Panc1 (cell line): ENCODE measurements at regions not wholly inside any gene's neighbourhood (a gene's known extent, or its start where the extent isn't known, plus 50 kb on each side); places are given as distances from the start of the nearest gene placed in this dataset.

Source experiments
- POLR2AphosphoS5 ChIP-seq: IDR thresholded peaks from 2 replicates; pipeline ENCODE4 v1.6.1; 2012; ENCODE audit warnings: mild to moderate bottlenecking, low read depth, low read length, moderate library complexity
- SIN3A ChIP-seq: IDR thresholded peaks from 2 replicates; pipeline ENCODE4 v1.6.1; 2012; ENCODE audit warnings: low read depth, mild to moderate bottlenecking, low read length, moderate library complexity, borderline replicate concordance; ENCODE audit not compliant: insufficient read depth
- TCF7L2 ChIP-seq: IDR thresholded peaks from 2 replicates; pipeline ENCODE4 v1.6.1; 2011; ENCODE audit warnings: mild to moderate bottlenecking, low read depth, low read length, inconsistent platforms
- TF ChIP-seq, protein P1 (sequence below): fragments of 450-650 bp; IDR thresholded peaks from 2 replicates; pipeline ENCODE4 v1.5.1; 2017; ENCODE audit warnings: mild to moderate bottlenecking
- TF ChIP-seq, protein P2 (sequence below), 2 experiments: IDR thresholded peaks; 2 replicates each; pipeline ENCODE4 v1.6.1; 2011 to 2012; ENCODE audit warnings: low read depth in 2 of 2, control low read depth in 1 of 2, low read length in 1 of 2, mild to moderate bottlenecking in 1 of 2, moderate library complexity in 1 of 2; ENCODE audit not compliant: insufficient read depth in 1 of 2

DNA sequence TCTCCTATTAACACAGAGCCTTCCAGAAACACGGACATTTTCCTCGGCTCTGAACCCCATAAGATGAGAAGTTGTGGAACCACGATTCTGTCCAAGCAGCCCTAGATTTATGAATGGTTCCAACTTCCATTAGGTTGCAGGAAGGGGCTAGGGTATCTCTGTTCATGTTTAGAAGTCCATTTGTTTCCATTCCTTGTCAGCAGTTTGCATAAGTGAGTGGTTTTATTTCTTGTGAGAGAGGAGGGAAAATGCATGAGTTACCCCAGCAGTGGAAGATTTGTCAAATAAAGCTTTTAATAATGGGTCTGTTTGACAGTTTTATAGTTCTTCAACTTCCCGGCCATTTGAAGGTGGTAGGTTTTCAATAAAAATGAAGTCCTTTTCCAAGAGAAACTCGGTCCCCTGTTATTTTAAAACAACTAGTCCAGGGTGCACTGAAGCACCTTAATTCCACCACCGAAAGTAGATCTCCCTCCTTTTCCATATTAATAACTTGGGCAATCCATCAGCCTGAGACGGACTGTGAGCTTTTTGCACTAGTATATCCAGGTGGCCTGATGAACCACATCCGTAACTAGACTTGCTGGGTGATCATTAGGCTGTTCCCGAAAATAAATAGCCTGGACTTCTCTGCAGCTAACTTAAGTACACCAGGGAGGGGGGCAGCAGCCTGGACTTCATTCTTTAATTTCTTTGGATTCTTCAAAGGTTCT lies 181.3 kb downstream of the TMEM114 start:
- TF ChIP-seq, protein P1, sequence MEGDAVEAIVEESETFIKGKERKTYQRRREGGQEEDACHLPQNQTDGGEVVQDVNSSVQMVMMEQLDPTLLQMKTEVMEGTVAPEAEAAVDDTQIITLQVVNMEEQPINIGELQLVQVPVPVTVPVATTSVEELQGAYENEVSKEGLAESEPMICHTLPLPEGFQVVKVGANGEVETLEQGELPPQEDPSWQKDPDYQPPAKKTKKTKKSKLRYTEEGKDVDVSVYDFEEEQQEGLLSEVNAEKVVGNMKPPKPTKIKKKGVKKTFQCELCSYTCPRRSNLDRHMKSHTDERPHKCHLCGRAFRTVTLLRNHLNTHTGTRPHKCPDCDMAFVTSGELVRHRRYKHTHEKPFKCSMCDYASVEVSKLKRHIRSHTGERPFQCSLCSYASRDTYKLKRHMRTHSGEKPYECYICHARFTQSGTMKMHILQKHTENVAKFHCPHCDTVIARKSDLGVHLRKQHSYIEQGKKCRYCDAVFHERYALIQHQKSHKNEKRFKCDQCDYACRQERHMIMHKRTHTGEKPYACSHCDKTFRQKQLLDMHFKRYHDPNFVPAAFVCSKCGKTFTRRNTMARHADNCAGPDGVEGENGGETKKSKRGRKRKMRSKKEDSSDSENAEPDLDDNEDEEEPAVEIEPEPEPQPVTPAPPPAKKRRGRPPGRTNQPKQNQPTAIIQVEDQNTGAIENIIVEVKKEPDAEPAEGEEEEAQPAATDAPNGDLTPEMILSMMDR: no peak
- TF ChIP-seq, protein P2, sequence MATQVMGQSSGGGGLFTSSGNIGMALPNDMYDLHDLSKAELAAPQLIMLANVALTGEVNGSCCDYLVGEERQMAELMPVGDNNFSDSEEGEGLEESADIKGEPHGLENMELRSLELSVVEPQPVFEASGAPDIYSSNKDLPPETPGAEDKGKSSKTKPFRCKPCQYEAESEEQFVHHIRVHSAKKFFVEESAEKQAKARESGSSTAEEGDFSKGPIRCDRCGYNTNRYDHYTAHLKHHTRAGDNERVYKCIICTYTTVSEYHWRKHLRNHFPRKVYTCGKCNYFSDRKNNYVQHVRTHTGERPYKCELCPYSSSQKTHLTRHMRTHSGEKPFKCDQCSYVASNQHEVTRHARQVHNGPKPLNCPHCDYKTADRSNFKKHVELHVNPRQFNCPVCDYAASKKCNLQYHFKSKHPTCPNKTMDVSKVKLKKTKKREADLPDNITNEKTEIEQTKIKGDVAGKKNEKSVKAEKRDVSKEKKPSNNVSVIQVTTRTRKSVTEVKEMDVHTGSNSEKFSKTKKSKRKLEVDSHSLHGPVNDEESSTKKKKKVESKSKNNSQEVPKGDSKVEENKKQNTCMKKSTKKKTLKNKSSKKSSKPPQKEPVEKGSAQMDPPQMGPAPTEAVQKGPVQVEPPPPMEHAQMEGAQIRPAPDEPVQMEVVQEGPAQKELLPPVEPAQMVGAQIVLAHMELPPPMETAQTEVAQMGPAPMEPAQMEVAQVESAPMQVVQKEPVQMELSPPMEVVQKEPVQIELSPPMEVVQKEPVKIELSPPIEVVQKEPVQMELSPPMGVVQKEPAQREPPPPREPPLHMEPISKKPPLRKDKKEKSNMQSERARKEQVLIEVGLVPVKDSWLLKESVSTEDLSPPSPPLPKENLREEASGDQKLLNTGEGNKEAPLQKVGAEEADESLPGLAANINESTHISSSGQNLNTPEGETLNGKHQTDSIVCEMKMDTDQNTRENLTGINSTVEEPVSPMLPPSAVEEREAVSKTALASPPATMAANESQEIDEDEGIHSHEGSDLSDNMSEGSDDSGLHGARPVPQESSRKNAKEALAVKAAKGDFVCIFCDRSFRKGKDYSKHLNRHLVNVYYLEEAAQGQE (IDR thresholded peaks at IDR 0.05; ENCODE audit: insufficient read depth in 1 of 2, low read depth in 2 of 2, low read length in 1 of 2): no peak
- TF ChIP-seq SIN3A: no peak
- no peak for TF ChIP-seq POLR2AphosphoS5
- TF ChIP-seq TCF7L2: no peak
